ENCODE measurements at regions not wholly inside any gene's neighbourhood (a gene's known extent, or its start where the extent isn't known, plus 50 kb on each side); places are given as distances from the start of the nearest gene placed in this dataset.

DNA sequence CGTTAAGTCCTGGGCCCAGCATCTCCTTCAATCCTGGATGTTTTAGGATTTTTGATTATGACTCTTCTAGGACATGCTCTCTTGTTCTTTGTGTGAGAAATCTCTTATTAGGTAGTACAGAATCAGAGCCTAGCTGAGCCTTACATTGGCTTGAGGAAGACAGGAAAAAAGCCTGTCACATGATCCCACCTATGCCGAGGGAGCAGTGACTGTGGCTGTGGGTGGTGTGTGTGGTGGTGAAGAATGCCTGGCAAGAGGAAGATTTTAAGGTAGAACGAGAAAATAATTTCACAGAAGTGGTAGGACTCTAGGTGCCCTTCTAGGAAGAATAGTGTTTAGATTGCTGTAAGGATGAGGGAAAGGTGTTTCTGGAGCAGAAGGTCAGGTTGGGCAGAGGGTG is 449.5 kb upstream of the PROX1 start:
- TF ChIP-seq POLR2A (IDR thresholded peaks at IDR 0.05) (no peak), POLR2AphosphoS5 (IDR thresholded peaks at IDR 0.05) (no peak), EP300 (IDR thresholded peaks at IDR 0.05; ENCODE audit: low read depth) (no peak)
- TF ChIP-seq, protein P1, sequence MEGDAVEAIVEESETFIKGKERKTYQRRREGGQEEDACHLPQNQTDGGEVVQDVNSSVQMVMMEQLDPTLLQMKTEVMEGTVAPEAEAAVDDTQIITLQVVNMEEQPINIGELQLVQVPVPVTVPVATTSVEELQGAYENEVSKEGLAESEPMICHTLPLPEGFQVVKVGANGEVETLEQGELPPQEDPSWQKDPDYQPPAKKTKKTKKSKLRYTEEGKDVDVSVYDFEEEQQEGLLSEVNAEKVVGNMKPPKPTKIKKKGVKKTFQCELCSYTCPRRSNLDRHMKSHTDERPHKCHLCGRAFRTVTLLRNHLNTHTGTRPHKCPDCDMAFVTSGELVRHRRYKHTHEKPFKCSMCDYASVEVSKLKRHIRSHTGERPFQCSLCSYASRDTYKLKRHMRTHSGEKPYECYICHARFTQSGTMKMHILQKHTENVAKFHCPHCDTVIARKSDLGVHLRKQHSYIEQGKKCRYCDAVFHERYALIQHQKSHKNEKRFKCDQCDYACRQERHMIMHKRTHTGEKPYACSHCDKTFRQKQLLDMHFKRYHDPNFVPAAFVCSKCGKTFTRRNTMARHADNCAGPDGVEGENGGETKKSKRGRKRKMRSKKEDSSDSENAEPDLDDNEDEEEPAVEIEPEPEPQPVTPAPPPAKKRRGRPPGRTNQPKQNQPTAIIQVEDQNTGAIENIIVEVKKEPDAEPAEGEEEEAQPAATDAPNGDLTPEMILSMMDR (IDR thresholded peaks at IDR 0.05) = no peak
